ENCODE measurements at regions not wholly inside any gene's neighbourhood (a gene's known extent, or its start where the extent isn't known, plus 50 kb on each side); places are given as distances from the start of the nearest gene placed in this dataset.
"Not testable (repeated sequence)": the region's sequence is repeated elsewhere in the genome, so short reads cannot be mapped to it uniquely, and the experiment has no call there.

DNA sequence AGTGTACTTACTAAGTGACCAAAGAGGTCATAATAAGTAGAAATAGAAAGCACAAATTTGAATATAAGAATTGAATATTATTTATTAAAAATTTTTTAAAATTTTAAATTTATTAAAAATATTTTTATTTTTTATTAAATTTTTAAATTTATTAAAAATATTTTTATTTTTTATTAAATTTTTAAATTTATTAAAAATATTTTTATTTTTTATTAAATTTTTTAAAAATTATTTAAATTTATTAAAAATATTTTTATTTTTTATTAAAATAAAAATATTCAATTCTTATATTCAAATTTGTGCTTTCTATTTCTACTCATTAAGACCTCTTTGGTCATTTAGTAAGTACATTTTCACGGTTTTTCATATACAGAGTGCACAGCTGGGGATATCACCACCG is 366.5 kb downstream of the PTH2R start:
- DNase-seq (ENCODE audit: low spot score); H3K4me3 Mint-ChIP-seq; H3K27ac Mint-ChIP-seq; H3K36me3 Mint-ChIP-seq; H3K4me1 Mint-ChIP-seq (ENCODE audit: low read depth in 2 of 2); H3K27me3 Mint-ChIP-seq; ATAC-seq: not testable (repeated sequence)
- H3K9me3 Mint-ChIP-seq: peaks cover 14% of the 10 kb centered on the region

DNA sequence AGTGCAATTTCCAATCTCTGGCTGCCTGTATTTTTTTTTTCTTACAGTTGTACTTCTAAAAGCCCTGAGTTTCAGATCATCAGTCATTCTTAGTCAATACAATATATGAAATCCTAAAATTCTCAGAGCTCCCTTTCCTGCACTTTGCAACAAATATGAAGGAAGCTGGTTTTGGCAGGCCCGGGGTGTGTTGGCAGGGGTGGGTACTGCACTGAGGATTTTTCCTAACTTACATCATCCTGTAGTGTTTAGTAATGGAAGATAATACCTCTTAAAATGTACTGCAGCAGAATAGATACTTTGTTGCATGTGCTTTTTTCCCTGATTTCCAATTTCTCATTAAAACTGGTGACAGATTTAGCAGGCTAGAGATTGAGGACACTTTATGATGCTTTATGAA is 374.6 kb downstream of the PTH2R start:
- no peaks in the 10 kb centered on the region for H3K36me3 Mint-ChIP-seq
- DNase-seq (ENCODE audit: low spot score) (no peak), ATAC-seq (no peak)
- H3K4me1 Mint-ChIP-seq (ENCODE audit: low read depth in 2 of 2): no peaks in the 10 kb centered on the region
- peaks cover 18% of the 10 kb centered on the region for H3K9me3 Mint-ChIP-seq
- H3K27me3 Mint-ChIP-seq: no peaks in the 10 kb centered on the region
- H3K4me3 Mint-ChIP-seq: no peak overlapping the region
- H3K27ac Mint-ChIP-seq: no peak overlapping the region

DNA sequence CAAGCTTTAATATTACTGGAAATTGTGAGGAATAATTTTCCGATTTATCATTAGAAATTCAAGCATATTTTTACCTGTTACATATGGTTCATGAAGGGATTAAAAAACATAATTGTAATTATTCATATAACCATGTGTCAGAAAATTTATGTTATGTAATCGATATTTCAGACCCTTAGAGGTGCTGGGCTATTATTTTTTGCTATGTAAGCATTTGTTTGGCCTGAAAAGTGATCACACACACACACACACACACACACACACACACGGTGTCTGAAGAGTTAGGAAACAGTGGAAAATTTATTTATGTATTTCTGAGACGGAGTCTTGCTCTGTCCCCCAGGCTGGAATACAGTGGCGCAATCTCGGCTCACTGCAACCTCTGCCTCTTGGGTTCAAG is 375.5 kb downstream of the PTH2R start:
- no peaks in the 10 kb centered on the region for H3K4me1 Mint-ChIP-seq (ENCODE audit: low read depth in 2 of 2)
- no peak overlapping the region for H3K27ac Mint-ChIP-seq
- H3K27me3 Mint-ChIP-seq: no peaks in the 10 kb centered on the region
- ATAC-seq (no peak), DNase-seq (ENCODE audit: low spot score) (no peak)
- H3K36me3 Mint-ChIP-seq: peaks cover 3% of the 10 kb centered on the region
- H3K4me3 Mint-ChIP-seq: no peak overlapping the region
- H3K9me3 Mint-ChIP-seq: peaks cover 14% of the 10 kb centered on the region

DNA sequence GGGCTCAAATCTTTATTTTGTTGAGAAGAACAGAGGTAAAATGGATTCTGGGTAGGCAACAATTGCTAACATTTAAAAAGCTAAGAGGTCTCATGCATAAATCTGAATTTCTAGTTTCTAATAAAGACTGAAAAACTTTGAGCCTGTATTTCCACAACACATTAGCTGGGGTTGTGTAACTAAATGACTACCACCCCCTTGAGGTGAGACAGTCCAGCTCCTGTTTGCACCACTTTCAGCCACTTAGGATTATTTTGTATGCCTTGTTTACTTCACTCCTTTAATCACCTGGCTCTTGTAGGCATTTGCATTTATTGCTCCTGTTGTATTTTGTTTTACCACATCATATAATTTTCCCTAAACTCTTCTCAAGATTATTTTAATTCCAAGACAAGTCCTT is 376.6 kb downstream of the PTH2R start:
- Mint-ChIP-seq H3K27ac (no peak overlapping the region), H3K4me3 (no peak overlapping the region), H3K4me1 (ENCODE audit: low read depth in 2 of 2) (no peaks in the 10 kb centered on the region), H3K9me3 (peaks cover 10% of the 10 kb centered on the region), H3K36me3 (peaks cover 6% of the 10 kb centered on the region), H3K27me3 (no peaks in the 10 kb centered on the region)
- DNase-seq (ENCODE audit: low spot score) (no peak), ATAC-seq (no peak)

DNA sequence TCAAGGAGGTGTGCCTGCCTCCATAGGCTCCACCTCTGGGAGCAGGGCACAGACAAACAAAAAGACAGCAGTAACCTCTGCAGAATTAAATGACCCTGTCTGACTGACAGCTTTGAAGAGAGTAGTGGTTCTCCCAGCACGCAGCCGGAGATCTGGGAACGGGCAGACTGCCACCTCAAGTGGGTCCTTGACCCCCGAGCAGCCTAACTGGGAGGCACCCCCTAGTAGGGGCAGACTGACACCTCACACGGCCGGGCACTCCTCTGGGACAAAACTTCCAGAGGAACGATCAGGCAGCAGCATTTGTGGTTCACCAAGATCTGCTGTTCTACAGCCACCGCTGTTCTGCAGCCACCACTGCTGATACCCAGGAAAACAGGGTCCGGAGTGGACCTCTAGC is 378.2 kb downstream of the PTH2R start:
- not testable (repeated sequence) for H3K36me3 Mint-ChIP-seq; H3K27ac Mint-ChIP-seq; ATAC-seq; H3K27me3 Mint-ChIP-seq; H3K4me1 Mint-ChIP-seq (ENCODE audit: low read depth in 2 of 2); H3K4me3 Mint-ChIP-seq; H3K9me3 Mint-ChIP-seq; DNase-seq (ENCODE audit: low spot score)

DNA sequence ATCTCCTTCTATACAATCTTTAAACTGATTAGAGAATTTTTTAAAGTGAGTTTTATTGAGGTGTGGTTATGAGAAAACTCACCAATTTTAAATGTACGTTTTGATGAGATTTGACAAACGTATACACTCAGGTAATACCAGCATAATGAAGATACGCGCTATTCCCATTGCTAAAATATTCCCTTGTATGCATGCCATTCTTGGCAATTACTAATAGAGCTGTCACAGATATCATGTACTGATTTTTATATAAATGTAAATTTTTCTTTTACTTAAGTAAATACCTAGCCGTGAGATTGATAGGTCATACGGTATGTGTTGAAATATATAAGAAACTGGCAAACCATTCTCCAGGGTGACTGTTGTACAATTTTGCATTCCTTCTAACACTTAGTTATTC is 384.7 kb downstream of the PTH2R start:
- Mint-ChIP-seq H3K4me1 (ENCODE audit: low read depth in 2 of 2) (no peaks in the 10 kb centered on the region), H3K9me3 (peaks cover 11% of the 10 kb centered on the region)

DNA sequence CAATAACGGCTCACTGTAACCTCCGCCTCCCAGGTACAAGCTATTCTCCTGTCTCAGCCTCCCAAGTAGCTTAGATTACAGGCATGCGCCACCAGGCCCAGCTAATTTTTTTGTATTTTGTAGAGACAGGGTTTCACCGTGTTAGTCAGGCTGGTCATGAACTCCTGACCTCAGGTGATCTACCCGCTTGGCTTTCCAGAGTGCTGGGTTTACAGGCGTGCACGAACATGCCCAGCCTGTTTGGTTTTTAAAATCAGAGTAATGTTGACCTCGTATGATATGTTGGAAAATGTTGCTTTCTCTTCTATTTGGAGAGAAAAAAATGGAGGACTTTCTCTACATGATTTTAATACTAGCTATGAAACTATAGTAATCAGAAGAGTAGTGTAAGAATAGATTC is 386.2 kb downstream of the PTH2R start:
- no peak for DNase-seq (ENCODE audit: low spot score)
- ATAC-seq: no peak
- Mint-ChIP-seq H3K36me3 (no peaks in the 10 kb centered on the region), H3K27ac (no peak overlapping the region), H3K4me3 (no peak overlapping the region), H3K27me3 (no peaks in the 10 kb centered on the region), H3K4me1 (ENCODE audit: low read depth in 2 of 2) (no peaks in the 10 kb centered on the region), H3K9me3 (peaks cover 7% of the 10 kb centered on the region)

More for the DNA sequence above, 384.7 kb downstream of the PTH2R start:
- Mint-ChIP-seq H3K27ac (no peak overlapping the region), H3K27me3 (no peaks in the 10 kb centered on the region), H3K4me3 (no peak overlapping the region), H3K36me3 (peaks cover 6% of the 10 kb centered on the region)
- DNase-seq (ENCODE audit: low spot score) (no peak), ATAC-seq (no peak)

DNA sequence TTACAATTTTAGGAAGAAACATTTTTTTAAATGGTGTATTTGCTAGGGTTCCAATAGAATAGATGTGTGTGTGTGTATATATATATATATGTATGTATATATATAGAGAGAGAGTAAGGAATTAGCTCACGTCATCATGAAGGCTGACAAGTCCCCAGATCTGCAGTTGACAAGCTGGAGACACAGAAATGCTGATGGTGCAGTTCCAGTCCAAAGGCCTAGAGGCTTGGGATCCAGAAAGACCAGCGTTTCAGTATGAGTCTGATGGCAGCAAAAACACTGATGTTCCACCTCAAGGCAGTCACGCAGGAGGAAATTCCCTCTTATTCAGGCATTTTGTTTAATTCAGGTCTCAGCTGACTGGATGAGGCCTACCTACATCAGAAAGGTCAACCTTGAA is 386.8 kb downstream of the PTH2R start:
- H3K4me3 Mint-ChIP-seq: no peak overlapping the region
- ATAC-seq: no peak
- H3K27ac Mint-ChIP-seq: no peak overlapping the region
- DNase-seq (ENCODE audit: low spot score): no peak
- H3K9me3 Mint-ChIP-seq: peaks cover 7% of the 10 kb centered on the region
- no peaks in the 10 kb centered on the region for H3K4me1 Mint-ChIP-seq (ENCODE audit: low read depth in 2 of 2)
- H3K27me3 Mint-ChIP-seq: no peaks in the 10 kb centered on the region
- no peaks in the 10 kb centered on the region for H3K36me3 Mint-ChIP-seq

DNA sequence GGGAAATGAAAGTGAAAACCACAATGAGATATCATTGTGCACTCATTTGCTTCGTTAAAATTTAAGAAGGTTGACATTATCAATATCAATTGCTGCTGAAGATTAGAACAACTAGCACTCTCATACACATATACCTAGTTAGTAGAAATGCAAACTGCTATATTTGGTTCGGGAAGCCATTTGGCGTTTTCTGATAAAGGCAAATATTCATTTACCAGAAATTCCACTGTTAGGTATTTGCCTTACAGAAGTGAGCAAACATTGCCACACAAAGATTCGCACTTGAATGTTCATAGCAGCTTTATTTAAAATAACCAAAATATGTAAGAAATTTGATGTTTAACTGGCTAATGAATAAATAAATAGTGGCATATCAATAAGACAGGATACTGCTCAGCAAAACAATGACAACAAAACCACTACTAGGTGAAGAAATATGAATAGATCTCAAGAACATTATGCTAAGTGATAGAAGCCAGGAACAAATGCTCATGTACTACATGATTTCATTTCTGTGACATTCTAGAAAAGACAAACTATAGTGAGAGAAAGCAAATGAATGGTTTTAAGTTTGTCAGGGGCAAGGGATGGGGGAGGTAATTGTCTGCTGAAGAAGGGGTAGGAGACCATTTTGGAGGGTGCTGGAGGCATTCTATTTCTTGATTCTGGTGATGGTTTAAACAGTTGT is 387.8 kb downstream of the PTH2R start:
- Mint-ChIP-seq H3K27me3 (no peaks in the 10 kb centered on the region), H3K36me3 (no peaks in the 10 kb centered on the region), H3K4me1 (ENCODE audit: low read depth in 2 of 2) (no peaks in the 10 kb centered on the region), H3K9me3 (peaks cover 11% of the 10 kb centered on the region), H3K27ac (no peak overlapping the region), H3K4me3 (no peak overlapping the region)
- DNase-seq (ENCODE audit: low spot score) (no peak), ATAC-seq (no peak)

DNA sequence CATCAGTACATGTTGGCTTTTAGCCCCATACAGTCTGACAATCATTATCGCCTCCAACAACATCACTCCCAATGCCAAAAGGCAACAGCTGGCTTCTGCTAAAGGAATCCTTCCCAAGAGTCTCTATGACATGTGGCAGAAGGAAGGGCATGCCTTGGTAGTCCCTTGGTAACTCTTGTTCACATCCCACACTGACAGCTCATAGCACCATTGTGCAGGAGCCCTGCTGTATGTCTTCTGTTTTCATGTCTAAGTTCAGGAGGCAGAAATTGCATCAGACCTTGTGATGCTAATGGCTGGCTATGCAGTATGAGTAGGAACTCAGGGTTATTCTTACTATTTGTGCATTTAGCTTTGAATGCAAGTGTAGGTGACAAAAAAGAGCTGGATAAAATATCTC is 392.1 kb downstream of the PTH2R start:
- Mint-ChIP-seq H3K4me1 (ENCODE audit: low read depth in 2 of 2) (no peaks in the 10 kb centered on the region), H3K36me3 (peaks cover 9% of the 10 kb centered on the region)
- DNase-seq (ENCODE audit: low spot score): no peak

DNA sequence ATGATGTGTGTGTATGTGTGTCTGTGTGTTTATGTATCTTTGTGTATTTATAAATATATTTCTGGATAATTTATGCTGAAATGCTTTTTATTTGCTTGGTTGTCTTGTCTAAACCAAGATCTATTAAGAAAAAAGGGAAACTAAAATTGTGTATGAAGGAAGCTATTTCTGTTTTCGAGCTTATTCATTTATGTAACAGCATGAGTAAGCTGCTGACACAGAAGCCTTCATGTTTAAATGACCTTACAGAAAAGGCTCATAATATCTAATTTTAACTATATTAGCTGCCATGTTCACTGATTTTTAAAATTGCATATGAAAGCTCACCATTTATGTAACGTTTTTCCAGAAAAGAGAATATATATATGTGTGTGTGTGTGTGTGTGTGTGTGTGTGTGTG is 392.8 kb downstream of the PTH2R start:
- no peaks in the 10 kb centered on the region for H3K27me3 Mint-ChIP-seq
- H3K9me3 Mint-ChIP-seq: peaks cover 23% of the 10 kb centered on the region
- no peaks in the 10 kb centered on the region for H3K4me1 Mint-ChIP-seq (ENCODE audit: low read depth in 2 of 2)
- no peak overlapping the region for H3K27ac Mint-ChIP-seq
- H3K36me3 Mint-ChIP-seq: peaks cover 9% of the 10 kb centered on the region
- DNase-seq (ENCODE audit: low spot score) (no peak), ATAC-seq (no peak)
- no peak overlapping the region for H3K4me3 Mint-ChIP-seq

More for the DNA sequence above, 392.1 kb downstream of the PTH2R start:
- Mint-ChIP-seq H3K9me3 (peaks cover 23% of the 10 kb centered on the region), H3K27ac (no peak overlapping the region), H3K4me3 (no peak overlapping the region), H3K27me3 (no peaks in the 10 kb centered on the region)
- ATAC-seq: no peak

DNA sequence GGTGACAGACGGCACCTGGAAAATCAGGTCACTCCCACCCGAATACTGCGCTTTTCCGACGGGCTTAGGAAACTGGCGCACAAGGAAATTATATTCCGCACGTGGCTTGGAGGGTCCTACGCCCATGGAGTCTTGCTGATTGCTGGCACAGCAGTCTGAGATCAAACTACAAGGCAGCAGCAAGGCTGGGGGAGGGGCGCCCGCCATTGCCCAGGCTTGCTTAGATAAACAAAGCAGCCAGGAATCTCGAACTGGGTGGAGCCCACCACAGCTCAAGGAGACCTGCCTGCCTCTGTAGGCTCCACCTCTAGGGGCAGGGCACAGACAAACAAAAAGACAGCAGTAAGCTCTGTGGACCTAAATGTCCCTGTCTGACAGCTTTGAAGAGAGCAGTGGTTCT is 394.3 kb downstream of the PTH2R start:
- not testable (repeated sequence) for H3K27ac Mint-ChIP-seq; H3K36me3 Mint-ChIP-seq; H3K27me3 Mint-ChIP-seq; DNase-seq (ENCODE audit: low spot score); ATAC-seq; H3K4me3 Mint-ChIP-seq; H3K4me1 Mint-ChIP-seq (ENCODE audit: low read depth in 2 of 2)
- H3K9me3 Mint-ChIP-seq: peaks cover 17% of the 10 kb centered on the region

DNA sequence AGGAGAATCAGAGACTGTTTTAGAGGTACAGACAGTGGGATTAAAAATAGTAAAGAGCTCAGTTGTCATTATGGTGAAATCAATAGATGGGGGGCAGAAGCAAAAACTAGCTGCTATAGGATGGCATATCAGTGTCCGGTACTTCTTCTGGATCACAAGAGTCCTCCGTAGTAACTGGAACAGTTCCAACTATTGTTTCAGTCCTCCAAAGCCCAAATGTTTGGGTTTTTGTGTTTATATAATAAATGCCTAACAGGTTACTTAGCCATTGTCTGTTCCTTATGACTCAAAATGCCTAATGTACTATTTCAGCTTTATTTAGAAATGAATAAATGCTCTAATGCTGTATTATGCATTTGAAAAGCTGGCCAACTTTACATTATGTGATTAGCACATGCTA is 401.2 kb downstream of the PTH2R start:
- Mint-ChIP-seq H3K36me3 (peaks cover 5% of the 10 kb centered on the region), H3K27me3 (no peaks in the 10 kb centered on the region), H3K4me3 (no peak overlapping the region), H3K4me1 (ENCODE audit: low read depth in 2 of 2) (no peaks in the 10 kb centered on the region), H3K9me3 (peaks cover 4% of the 10 kb centered on the region), H3K27ac (no peak overlapping the region)
- DNase-seq (ENCODE audit: low spot score): no peak
- no peak for ATAC-seq

DNA sequence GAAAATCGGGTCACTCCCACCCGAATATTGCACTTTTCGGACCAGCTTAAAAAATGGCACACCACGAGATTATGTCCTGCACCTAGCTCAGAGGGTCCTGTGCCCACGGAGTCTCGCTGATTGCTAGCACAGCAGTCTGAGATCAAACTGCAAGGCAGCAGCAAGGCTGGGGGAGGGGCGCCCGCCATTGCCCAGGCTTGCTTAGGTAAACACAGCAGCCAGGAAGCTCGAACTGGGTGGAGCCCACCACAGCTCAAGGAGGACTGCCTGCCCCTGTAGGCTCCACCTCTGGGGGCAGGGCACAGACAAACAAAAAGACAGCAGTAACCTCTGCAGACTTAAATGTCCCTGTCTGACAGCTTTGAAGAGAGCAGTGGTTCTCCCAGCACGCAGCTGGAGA is 405.3 kb downstream of the PTH2R start:
- not testable (repeated sequence) for H3K36me3 Mint-ChIP-seq; DNase-seq (ENCODE audit: low spot score); H3K27ac Mint-ChIP-seq; H3K9me3 Mint-ChIP-seq; H3K4me1 Mint-ChIP-seq (ENCODE audit: low read depth in 2 of 2); ATAC-seq; H3K4me3 Mint-ChIP-seq; H3K27me3 Mint-ChIP-seq

DNA sequence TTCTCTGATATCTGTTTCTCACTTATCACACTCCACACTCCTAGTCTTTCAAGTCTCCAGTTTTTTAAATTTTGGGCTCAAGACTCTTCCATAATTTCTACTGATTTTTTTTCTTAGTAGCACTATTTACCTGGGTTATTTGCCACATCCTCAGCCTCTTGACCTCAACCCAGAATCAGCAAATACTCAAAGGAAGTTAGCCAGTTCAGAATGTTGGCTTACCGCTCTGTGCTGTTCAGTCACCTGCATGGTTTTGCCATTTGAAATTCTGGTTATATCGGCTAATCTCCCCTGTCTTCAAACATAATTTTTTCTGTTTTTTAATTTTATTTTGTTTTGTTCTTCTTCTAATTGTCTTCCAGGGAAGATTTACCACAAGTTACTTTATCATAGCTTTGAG is 412.6 kb downstream of the PTH2R start:
- no peak overlapping the region for H3K27ac Mint-ChIP-seq
- no peaks in the 10 kb centered on the region for H3K36me3 Mint-ChIP-seq
- H3K9me3 Mint-ChIP-seq: peaks cover 2% of the 10 kb centered on the region
- no peak overlapping the region for H3K4me3 Mint-ChIP-seq
- ATAC-seq (no peak), DNase-seq (ENCODE audit: low spot score) (no peak)
- no peaks in the 10 kb centered on the region for H3K4me1 Mint-ChIP-seq (ENCODE audit: low read depth in 2 of 2)
- no peaks in the 10 kb centered on the region for H3K27me3 Mint-ChIP-seq
